Bronchial epithelial cell (primary cell): ENCODE measurements at regions not wholly inside any gene's neighbourhood (a gene's known extent, or its start where the extent isn't known, plus 50 kb on each side); places are given as distances from the start of the nearest gene placed in this dataset.

Source experiments
- DNase-seq: peaks from one replicate; pipeline ENCODE4 v3.0.0-alpha.2; 2010; ENCODE audit warnings: low read depth
- FAIRE-seq: peaks from 2 replicates; lab custom pipeline; 2011; peaks lifted over from hg19 to GRCh38; lab: Jason Lieb, UNC
- H3K27me3 ChIP-seq: 2 replicates; pipeline ENCODE4 v1.5.1; 2011; ENCODE audit warnings: low read length; ENCODE audit not compliant: control insufficient read depth, insufficient read depth
- H3K36me3 ChIP-seq: 2 replicates; pipeline ENCODE4 v1.5.1; 2011; ENCODE audit warnings: low read length; ENCODE audit not compliant: control insufficient read depth, insufficient read depth
- H3K4me3 ChIP-seq: 2 replicates; pipeline ENCODE4 v1.5.1; 2011; ENCODE audit warnings: mild to moderate bottlenecking, low read depth, low read length, control low read depth
- TF ChIP-seq, protein P1 (sequence below): IDR thresholded peaks from 2 replicates; pipeline ENCODE4 v1.5.1; 2011; ENCODE audit warnings: mild to moderate bottlenecking, moderate library complexity, low read length, control low read depth, inconsistent platforms; ENCODE audit not compliant: insufficient read depth, severe bottlenecking

DNA sequence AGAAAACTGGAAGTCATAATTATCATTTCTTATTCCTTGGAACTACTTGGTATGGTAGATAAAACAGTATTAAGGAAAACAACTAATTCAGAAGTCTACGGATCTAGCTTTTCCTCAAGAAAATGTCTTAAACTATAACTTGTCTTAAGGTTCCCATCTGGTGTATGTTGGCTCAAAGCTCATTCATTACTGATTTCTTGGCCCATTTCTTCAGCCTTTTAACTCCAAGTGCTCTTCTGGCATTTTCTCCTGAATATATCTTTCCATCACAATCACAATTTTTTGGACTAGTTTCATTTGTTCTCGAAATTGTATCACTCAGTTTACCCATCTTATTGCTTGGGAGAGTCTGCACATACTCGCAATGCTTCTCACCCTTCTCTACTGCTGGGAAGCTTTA, 150.1 kb downstream of the C12orf50 start:
- TF ChIP-seq, protein P1, sequence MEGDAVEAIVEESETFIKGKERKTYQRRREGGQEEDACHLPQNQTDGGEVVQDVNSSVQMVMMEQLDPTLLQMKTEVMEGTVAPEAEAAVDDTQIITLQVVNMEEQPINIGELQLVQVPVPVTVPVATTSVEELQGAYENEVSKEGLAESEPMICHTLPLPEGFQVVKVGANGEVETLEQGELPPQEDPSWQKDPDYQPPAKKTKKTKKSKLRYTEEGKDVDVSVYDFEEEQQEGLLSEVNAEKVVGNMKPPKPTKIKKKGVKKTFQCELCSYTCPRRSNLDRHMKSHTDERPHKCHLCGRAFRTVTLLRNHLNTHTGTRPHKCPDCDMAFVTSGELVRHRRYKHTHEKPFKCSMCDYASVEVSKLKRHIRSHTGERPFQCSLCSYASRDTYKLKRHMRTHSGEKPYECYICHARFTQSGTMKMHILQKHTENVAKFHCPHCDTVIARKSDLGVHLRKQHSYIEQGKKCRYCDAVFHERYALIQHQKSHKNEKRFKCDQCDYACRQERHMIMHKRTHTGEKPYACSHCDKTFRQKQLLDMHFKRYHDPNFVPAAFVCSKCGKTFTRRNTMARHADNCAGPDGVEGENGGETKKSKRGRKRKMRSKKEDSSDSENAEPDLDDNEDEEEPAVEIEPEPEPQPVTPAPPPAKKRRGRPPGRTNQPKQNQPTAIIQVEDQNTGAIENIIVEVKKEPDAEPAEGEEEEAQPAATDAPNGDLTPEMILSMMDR, result no peak
- FAIRE-seq, result no peak
- H3K36me3 ChIP-seq, result no peaks in the 10 kb centered on the region
- no peak overlapping the region for H3K4me3 ChIP-seq
- no peak for DNase-seq
- no peaks in the 10 kb centered on the region for H3K27me3 ChIP-seq

DNA sequence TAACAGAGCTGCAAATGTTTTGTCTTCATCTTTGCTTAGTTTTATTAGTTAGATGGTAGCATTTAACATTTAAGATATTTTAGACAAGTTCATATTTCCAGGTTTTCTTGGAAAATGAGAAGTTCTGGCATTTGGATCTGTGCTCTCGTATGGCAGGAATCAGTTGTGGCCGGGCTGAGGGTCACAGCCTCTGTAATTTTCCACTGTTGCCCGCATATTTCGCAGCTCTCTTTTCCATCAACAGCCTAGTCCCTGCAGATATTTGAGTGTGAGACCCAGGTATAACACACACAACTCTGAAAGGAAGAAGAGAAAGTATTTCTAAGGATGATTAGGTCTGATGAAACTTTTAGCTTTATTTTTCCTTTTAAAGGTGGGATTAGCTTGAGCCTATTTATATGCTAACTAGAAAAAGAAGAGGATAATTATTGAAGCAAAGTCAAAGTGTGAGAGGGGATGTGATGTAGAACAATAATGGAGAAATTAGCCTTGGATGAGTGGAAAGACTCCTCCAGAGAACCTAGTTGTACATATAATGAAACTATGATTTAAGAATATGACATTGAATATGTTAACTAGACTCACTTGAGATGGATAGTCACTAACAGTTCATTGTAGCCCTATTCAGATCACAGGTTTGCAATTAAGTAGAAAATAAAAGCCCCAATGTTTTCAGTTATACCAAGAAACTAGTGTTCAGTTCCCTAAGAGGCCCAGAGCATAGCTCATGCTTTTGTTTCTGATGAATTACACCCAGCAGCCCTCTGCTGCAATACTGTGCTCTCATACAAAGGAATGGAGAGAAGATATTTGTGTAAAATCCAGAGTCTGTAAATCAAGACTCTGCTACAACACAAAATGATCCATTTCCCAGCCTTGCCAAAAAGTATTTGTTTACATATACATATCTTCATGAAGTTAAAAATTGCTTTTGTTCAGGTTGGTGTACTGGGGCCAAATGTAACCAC, 158.4 kb downstream of the C12orf50 start:
- DNase-seq, result no peak
- Histone ChIP-seq H3K36me3 (no peaks in the 10 kb centered on the region), H3K27me3 (no peaks in the 10 kb centered on the region), H3K4me3 (no peak overlapping the region)
- no peak for FAIRE-seq
- TF ChIP-seq, protein P1, result no peak

DNA sequence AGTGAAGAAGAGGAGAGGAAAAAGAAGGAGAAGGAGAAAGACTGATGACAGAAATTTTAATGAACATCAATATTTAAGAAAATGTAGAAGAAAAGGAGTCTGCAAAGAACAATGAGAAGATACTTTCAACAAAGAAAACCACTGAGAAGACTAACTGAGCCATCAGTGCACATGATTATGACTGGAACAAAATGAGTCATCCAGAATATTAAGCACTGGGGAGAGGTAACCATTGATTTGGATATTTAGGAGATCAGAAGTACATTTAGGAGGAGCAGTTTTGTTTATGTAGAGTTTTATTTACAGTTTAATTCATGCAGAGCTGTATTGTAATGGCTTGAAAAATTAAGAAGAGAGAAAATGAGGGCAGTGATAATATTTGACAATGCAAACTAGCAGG, 159.1 kb downstream of the C12orf50 start:
- H3K4me3 ChIP-seq, result no peak overlapping the region

DNA sequence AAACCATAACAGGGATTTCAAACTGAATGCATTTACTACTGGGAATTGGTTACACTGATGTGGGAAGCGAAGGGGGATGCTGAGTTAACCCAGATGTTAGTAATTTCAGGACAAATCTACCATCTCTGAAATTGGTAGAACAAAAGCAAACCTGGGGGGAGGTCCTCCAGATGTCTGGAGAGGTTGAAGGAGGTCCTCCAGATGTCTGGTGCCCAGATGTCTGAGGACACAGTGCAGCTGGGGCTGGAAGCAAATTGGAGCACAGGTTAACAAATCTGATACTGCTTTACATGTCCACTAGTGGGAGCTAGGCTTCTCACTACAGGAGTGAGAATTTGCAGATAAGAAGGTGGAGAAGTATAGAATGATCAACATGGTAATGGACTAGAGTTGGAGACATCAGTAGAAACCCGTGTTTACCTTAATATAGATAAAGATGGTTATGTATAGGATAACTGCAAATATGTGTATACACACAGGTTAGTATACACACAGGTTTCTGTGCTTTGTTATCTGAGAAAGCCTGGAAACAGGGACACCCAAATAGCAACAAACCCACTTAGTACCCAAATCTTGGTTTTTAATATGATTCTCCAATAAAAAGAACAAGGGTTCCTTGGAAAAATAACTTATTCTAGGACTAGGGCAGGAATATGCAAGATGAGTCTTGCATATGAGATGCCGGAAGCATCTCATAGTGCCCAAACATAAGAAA, 162.5 kb downstream of the C12orf50 start:
- H3K36me3 ChIP-seq, result no peaks in the 10 kb centered on the region
- TF ChIP-seq, protein P1, result peak; percentile 68
- DNase-seq, result peak; percentile 50
- H3K4me3 ChIP-seq, result no peak overlapping the region
- H3K27me3 ChIP-seq, result no peaks in the 10 kb centered on the region
- FAIRE-seq, result peak; percentile 23

More for the DNA sequence above, 159.1 kb downstream of the C12orf50 start:
- DNase-seq (peak; percentile 69), FAIRE-seq (no peak)
- TF ChIP-seq, protein P1, result no peak
- Histone ChIP-seq H3K36me3 (no peaks in the 10 kb centered on the region), H3K27me3 (no peaks in the 10 kb centered on the region)

DNA sequence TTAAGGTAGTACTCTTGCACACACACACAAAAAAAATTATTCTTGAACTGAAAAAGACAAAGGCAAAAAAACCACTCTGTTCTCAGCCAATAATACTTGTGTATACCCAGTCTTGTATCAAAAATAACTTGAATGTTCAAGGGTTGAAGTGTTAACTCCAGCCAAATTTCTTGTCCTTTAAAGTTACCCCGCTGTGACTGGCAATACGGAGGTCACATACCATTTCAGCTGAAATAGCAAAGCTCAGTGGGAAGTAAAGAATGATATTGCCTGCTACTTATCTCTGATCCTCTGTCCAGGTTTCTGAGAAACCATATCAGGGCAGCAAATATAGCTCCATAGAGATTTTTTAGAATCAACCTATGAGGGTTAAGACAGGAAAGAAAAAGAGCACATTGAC, 167.4 kb downstream of the C12orf50 start:
- Histone ChIP-seq H3K36me3 (no peaks in the 10 kb centered on the region), H3K4me3 (no peak overlapping the region), H3K27me3 (no peaks in the 10 kb centered on the region)
- TF ChIP-seq, protein P1, result no peak
- DNase-seq (no peak), FAIRE-seq (no peak)
